Neutrophil (primary cell): ENCODE measurements at regions not wholly inside any gene's neighbourhood (a gene's known extent, or its start where the extent isn't known, plus 50 kb on each side); places are given as distances from the start of the nearest gene placed in this dataset.

Source experiments
- H3K27ac ChIP-seq: fragments of 200-600 bp; sonication (generic); 2 replicates; pipeline ENCODE4 v1.5.1; 2016; ENCODE audit warnings: mild to moderate bottlenecking, moderate library complexity
- H3K27me3 ChIP-seq: fragments of 200-600 bp; sonication (generic); 2 replicates; pipeline ENCODE4 v1.6.0; 2016; ENCODE audit warnings: mild to moderate bottlenecking
- H3K36me3 ChIP-seq: fragments of 200-600 bp; sonication (generic); 2 replicates; pipeline ENCODE4 v1.5.1; 2017
- H3K4me1 ChIP-seq, 2 experiments: fragments of 200-600 bp in 1 of 2; sonication (generic) in 1 of 2; 1 replicate in 1 of 2; 2 replicates in 1 of 2; pipeline versions ENCODE4 v1.5.1 to v1.6.1; 2013 to 2016; ENCODE audit warnings: low read depth in 1 of 2, low read length in 1 of 2, mild to moderate bottlenecking in 1 of 2, moderate library complexity in 1 of 2; ENCODE audit not compliant: control insufficient read depth in 1 of 2, insufficient read depth in 1 of 2
- H3K4me3 ChIP-seq, 2 experiments: fragments of 200-600 bp in 1 of 2; sonication (generic) in 1 of 2; 1 replicate in 1 of 2; 2 replicates in 1 of 2; pipeline ENCODE4 v1.5.1; 2013 to 2016; ENCODE audit warnings: low read depth in 1 of 2, low read length in 1 of 2, mild to moderate bottlenecking in 1 of 2, moderate library complexity in 1 of 2
- H3K9me3 ChIP-seq: fragments of 200-600 bp; sonication (generic); 2 replicates; pipeline ENCODE4 v1.5.1; 2016
- TF ChIP-seq, protein P1 (sequence below): fragments of 200-600 bp; sonication (generic); IDR thresholded peaks from 2 replicates; pipeline ENCODE4 v1.5.1; 2016; ENCODE audit warnings: antibody characterized with exemption

DNA sequence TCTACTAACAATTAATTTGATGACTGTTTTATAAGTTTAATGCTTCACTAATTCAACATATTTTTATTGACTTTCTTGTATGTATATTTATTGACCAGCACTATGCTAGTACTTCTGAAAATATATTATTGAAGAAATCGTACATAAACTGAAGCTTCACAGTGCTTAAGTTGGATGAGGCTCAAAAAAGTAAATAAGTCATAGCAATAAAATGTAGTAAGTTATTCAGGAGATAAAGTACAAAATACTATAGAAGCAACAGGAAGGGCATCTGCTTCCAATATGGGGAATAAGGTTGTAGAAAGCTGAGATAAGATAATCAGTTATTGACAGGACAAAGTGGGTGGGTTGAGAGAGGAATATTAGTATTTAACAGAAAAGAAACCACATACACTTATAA lies 944.9 kb upstream of the MIR17HG start:
- H3K4me1 ChIP-seq, result no peaks in the 10 kb centered on the region
- TF ChIP-seq, protein P1, sequence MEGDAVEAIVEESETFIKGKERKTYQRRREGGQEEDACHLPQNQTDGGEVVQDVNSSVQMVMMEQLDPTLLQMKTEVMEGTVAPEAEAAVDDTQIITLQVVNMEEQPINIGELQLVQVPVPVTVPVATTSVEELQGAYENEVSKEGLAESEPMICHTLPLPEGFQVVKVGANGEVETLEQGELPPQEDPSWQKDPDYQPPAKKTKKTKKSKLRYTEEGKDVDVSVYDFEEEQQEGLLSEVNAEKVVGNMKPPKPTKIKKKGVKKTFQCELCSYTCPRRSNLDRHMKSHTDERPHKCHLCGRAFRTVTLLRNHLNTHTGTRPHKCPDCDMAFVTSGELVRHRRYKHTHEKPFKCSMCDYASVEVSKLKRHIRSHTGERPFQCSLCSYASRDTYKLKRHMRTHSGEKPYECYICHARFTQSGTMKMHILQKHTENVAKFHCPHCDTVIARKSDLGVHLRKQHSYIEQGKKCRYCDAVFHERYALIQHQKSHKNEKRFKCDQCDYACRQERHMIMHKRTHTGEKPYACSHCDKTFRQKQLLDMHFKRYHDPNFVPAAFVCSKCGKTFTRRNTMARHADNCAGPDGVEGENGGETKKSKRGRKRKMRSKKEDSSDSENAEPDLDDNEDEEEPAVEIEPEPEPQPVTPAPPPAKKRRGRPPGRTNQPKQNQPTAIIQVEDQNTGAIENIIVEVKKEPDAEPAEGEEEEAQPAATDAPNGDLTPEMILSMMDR, result no peak
- peaks cover 4% of the 10 kb centered on the region for H3K9me3 ChIP-seq
- H3K36me3 ChIP-seq, result no peaks in the 10 kb centered on the region
- no peaks in the 10 kb centered on the region for H3K27me3 ChIP-seq
- H3K4me3 ChIP-seq, result no peak overlapping the region
- no peak overlapping the region for H3K27ac ChIP-seq

DNA sequence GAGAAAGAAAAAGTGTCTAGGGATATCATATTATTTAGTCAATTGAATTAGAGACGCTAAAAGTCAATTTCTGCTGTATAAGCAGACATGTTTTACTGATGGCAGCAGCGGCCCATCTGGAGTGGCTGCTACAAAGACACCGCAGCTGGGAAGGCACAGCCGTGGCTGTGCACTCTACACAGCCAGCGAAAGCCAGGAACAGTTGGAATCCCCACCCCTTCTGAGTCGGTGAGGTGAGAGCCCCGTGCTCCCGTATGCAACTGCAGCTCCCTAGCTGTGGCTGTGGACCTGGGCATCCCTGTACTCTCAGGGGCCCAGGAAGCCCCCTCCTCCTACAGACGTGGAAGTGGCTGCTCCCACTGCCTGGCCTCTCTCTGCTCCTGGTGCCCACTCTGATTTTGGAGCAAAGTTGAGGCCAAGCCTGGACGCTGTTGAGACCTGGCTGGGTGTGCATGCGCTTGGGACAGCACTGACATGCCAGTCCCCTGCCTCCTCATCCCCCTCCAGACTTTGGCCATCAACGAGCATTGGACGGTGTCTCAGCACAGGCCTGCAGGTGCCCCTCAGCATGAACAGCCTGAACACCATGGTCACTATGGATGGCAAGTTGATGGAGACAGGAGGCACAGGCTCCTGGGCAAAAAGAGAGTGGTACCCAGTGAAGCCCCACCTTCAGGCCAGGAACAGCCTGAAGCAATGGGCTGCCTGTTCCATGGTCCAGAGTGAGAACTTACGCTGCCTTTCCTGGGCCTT lies 944.0 kb upstream of the MIR17HG start:
- no peaks in the 10 kb centered on the region for H3K36me3 ChIP-seq

GRCh38 chr13:90405301-90405700 lies 942.2 kb upstream of the MIR17HG start:
- Histone ChIP-seq H3K4me3 (no peak overlapping the region), H3K27ac (no peak overlapping the region), H3K36me3 (no peaks in the 10 kb centered on the region), H3K4me1 (no peaks in the 10 kb centered on the region), H3K9me3 (peaks cover 4% of the 10 kb centered on the region), H3K27me3 (no peaks in the 10 kb centered on the region)
- TF ChIP-seq, protein P1, result no peak

More for the DNA sequence above, 944.0 kb upstream of the MIR17HG start:
- Histone ChIP-seq H3K27ac (no peak overlapping the region), H3K27me3 (no peaks in the 10 kb centered on the region), H3K9me3 (peaks cover 4% of the 10 kb centered on the region), H3K4me3 (no peak overlapping the region), H3K4me1 (no peaks in the 10 kb centered on the region)
- TF ChIP-seq, protein P1, result no peak

DNA sequence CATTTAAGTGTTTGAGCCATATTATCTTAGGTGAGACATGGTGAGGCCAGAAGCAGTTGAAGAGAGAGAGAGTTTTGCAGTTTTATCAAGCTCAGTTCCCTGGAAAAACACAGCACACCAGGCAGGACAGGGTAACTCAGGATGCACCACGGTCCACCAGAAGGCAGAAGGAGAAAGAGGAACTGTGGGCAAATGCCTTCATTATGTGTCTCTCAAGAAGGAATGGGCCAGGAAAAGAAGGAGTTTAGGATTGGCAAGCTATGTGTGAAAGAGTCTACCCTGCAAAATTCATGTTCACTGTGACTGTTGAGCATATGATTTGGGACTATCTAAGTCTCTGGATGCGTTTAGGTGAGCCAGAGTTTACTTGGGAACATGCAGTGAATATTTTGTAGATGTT lies 934.5 kb upstream of the MIR17HG start:
- no peaks in the 10 kb centered on the region for H3K27me3 ChIP-seq
- H3K4me1 ChIP-seq, result no peaks in the 10 kb centered on the region
- TF ChIP-seq, protein P1, result no peak
- H3K9me3 ChIP-seq, result no peaks in the 10 kb centered on the region
- no peaks in the 10 kb centered on the region for H3K36me3 ChIP-seq
- H3K27ac ChIP-seq, result no peak overlapping the region
- H3K4me3 ChIP-seq, result no peak overlapping the region

DNA sequence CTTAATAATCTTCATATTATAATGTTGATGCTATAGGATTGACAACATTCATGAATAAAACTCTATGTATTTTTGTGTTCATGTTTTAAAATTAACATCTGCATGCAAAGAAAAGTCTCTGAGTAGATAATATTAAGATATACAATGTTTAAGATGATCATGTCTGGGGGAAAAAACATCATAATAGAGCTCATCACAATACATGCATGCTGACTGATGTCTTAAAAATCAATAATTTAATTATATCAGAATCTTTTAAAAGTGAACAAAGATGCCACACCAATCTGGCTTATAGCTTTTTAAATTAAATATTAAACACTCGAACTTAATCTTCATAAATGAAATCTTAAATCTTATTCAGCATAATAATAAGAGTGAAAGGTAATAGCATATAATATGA lies 933.9 kb upstream of the MIR17HG start:
- Histone ChIP-seq H3K9me3 (no peaks in the 10 kb centered on the region), H3K36me3 (no peaks in the 10 kb centered on the region), H3K27me3 (no peaks in the 10 kb centered on the region), H3K27ac (no peak overlapping the region), H3K4me3 (no peak overlapping the region), H3K4me1 (no peaks in the 10 kb centered on the region)
- TF ChIP-seq, protein P1, result no peak
